ENCODE measurements at regions not wholly inside any gene's neighbourhood (a gene's known extent, or its start where the extent isn't known, plus 50 kb on each side); places are given as distances from the start of the nearest gene placed in this dataset.

DNA sequence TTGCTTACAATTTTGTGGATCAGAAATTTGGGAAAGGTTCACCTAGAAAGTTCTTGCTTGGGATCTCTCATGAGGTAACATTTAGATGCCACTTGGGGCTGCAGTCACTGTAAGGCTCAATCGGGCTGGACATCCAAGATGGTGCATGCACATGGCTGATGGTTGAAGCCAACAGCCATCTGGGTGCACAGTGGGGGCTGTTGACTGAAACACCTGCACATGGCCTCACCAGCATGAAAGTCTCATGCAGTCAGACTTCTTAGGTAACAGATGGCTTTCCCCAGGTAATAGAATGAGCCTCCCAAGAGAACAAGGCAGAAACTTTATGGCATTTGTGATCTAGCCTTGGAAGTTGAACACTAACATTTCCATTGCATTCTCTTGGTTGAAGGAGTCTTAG lies 740.7 kb upstream of the AUTS2 start:
- Mint-ChIP-seq H3K36me3 (no peaks in the 10 kb centered on the region), H3K27ac (no peak overlapping the region), H3K9me3 (peaks cover 3 to 14% of the 10 kb centered on the region in 2 donors), H3K27me3 (ENCODE audit: low read depth in 2 of 2) (no peaks in the 10 kb centered on the region), H3K4me3 (no peak overlapping the region), H3K4me1 (no peaks in the 10 kb centered on the region)
- Histone ChIP-seq H3K4me1 (ENCODE audit: control insufficient read depth, insufficient read depth, low read length) (no peaks in the 10 kb centered on the region), H3K36me3 (ENCODE audit: control insufficient read depth, insufficient read depth, low read length) (no peaks in the 10 kb centered on the region), H3K4me3 (ENCODE audit: low read length) (no peak overlapping the region), H3K9me3 (ENCODE audit: control insufficient read depth, insufficient read depth, low read length) (peaks cover 2% of the 10 kb centered on the region), H3K27ac (ENCODE audit: low read length) (no peak overlapping the region), H3K27me3 (ENCODE audit: control insufficient read depth, insufficient read depth, low read length) (no peaks in the 10 kb centered on the region)
- ATAC-seq (no peak), DNase-seq (no peak)
- 86% methylated on average over 1 of the region's 1 CpG for WGBS (ENCODE audit: insufficient coverage)
- intact Hi-C loops (cut with micrococcal nuclease), result no loop called here
- TF ChIP-seq, protein P1, sequence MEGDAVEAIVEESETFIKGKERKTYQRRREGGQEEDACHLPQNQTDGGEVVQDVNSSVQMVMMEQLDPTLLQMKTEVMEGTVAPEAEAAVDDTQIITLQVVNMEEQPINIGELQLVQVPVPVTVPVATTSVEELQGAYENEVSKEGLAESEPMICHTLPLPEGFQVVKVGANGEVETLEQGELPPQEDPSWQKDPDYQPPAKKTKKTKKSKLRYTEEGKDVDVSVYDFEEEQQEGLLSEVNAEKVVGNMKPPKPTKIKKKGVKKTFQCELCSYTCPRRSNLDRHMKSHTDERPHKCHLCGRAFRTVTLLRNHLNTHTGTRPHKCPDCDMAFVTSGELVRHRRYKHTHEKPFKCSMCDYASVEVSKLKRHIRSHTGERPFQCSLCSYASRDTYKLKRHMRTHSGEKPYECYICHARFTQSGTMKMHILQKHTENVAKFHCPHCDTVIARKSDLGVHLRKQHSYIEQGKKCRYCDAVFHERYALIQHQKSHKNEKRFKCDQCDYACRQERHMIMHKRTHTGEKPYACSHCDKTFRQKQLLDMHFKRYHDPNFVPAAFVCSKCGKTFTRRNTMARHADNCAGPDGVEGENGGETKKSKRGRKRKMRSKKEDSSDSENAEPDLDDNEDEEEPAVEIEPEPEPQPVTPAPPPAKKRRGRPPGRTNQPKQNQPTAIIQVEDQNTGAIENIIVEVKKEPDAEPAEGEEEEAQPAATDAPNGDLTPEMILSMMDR (IDR thresholded peaks at IDR 0.05), result no peak

DNA sequence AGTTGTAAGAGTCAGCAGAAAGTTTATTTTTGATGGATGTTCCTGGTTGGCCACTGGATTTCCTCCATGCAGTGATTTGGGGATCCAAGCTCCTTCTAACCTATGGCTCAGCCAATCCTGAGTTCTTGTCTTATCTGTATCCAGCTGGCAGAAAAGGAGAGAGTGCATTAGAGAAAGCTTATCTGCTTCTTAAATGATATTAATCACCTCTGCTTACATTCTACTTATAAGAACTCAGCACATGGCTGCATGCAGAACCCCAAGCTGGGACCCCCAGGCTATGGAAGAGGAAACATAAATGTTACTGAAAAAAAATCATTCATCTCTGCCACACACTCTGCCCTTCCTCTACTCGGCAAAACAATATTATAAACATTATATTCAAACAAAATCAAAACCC lies 739.8 kb upstream of the AUTS2 start:
- H3K4me3 ChIP-seq (ENCODE audit: low read length), result no peak overlapping the region
- H3K27ac ChIP-seq (ENCODE audit: low read length), result no peak overlapping the region
- no peaks in the 10 kb centered on the region for H3K4me1 ChIP-seq (ENCODE audit: control insufficient read depth, insufficient read depth, low read length)
- intact Hi-C loops (cut with micrococcal nuclease), result no loop called here
- peaks cover 2% of the 10 kb centered on the region for H3K9me3 ChIP-seq (ENCODE audit: control insufficient read depth, insufficient read depth, low read length)
- H3K4me3 Mint-ChIP-seq, result no peak overlapping the region
- H3K4me1 Mint-ChIP-seq, result no peaks in the 10 kb centered on the region
- no peaks in the 10 kb centered on the region for H3K36me3 Mint-ChIP-seq
- no peaks in the 10 kb centered on the region for H3K36me3 ChIP-seq (ENCODE audit: control insufficient read depth, insufficient read depth, low read length)
- WGBS (ENCODE audit: insufficient coverage), result 67% methylated on average over 1 of the region's 1 CpG
- H3K27me3 ChIP-seq (ENCODE audit: control insufficient read depth, insufficient read depth, low read length), result no peaks in the 10 kb centered on the region
- peaks cover 3 to 14% of the 10 kb centered on the region in 2 donors for H3K9me3 Mint-ChIP-seq
- no peak overlapping the region for H3K27ac Mint-ChIP-seq
- no peaks in the 10 kb centered on the region for H3K27me3 Mint-ChIP-seq (ENCODE audit: low read depth in 2 of 2)
- no peak for DNase-seq
- TF ChIP-seq, protein P1 (IDR thresholded peaks at IDR 0.05), result no peak
- ATAC-seq, result no peak

DNA sequence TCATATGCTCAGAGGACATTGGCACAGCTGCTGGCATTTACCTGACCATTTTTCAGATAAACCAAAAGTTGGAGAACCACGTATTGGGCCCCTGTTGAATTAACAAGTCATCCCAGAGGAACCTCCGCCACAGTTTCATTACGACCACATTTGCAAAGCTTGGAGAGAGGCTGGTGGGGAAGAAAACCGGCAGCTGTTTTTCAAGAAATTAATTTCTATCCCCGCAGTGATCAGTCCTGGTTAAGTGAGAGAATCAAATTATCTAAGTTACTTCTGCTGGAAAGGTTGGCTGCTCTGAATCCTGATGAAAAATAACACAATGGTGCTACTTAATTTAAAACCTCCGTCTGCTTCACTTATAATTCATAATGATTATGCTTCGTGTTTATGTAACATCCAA lies 737.1 kb upstream of the AUTS2 start:
- no peaks in the 10 kb centered on the region for H3K4me1 Mint-ChIP-seq
- H3K27ac Mint-ChIP-seq, result no peak overlapping the region

DNA sequence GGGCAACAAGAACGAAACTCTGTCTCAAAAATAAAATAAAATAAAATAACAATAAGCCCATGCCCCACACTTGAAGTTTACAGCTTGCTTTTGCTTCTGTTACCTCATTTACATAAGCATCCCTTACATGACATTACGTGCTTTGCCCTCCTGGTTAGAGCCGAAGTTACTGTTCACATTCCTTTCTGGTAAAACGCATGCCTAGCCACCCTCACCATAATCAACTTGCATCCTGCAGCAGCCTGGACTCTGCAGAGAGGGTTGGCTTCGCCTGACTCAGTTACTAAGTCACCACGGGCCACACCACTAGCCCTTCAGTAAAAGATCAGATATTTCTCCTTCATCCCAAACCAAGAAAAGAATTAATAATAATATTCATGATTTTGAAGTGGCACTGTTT lies 736.0 kb upstream of the AUTS2 start:
- 78% methylated on average over 6 of the region's 6 CpGs for WGBS (ENCODE audit: insufficient coverage)
- no peaks in the 10 kb centered on the region for H3K36me3 ChIP-seq (ENCODE audit: control insufficient read depth, insufficient read depth, low read length)
- peaks cover 2% of the 10 kb centered on the region for H3K9me3 ChIP-seq (ENCODE audit: control insufficient read depth, insufficient read depth, low read length)
- Mint-ChIP-seq H3K9me3 (peaks cover 0 to 3% of the 10 kb centered on the region in 2 donors), H3K36me3 (no peaks in the 10 kb centered on the region), H3K27me3 (ENCODE audit: low read depth in 2 of 2) (no peaks in the 10 kb centered on the region), H3K27ac (no peak overlapping the region), H3K4me1 (no peaks in the 10 kb centered on the region), H3K4me3 (no peak overlapping the region)
- no peak for ATAC-seq
- no peak for DNase-seq
- no peaks in the 10 kb centered on the region for H3K4me1 ChIP-seq (ENCODE audit: control insufficient read depth, insufficient read depth, low read length)
- intact Hi-C loops (cut with micrococcal nuclease), result no loop called here
- no peak overlapping the region for H3K27ac ChIP-seq (ENCODE audit: low read length)
- H3K4me3 ChIP-seq (ENCODE audit: low read length), result no peak overlapping the region
- H3K27me3 ChIP-seq (ENCODE audit: control insufficient read depth, insufficient read depth, low read length), result no peaks in the 10 kb centered on the region
- TF ChIP-seq, protein P1 (IDR thresholded peaks at IDR 0.05), result no peak

More for the DNA sequence above, 737.1 kb upstream of the AUTS2 start:
- intact Hi-C loops (cut with micrococcal nuclease), result no loop called here
- Histone ChIP-seq H3K4me3 (ENCODE audit: low read length) (no peak overlapping the region), H3K9me3 (ENCODE audit: control insufficient read depth, insufficient read depth, low read length) (peaks cover 2% of the 10 kb centered on the region), H3K27ac (ENCODE audit: low read length) (no peak overlapping the region), H3K4me1 (ENCODE audit: control insufficient read depth, insufficient read depth, low read length) (no peaks in the 10 kb centered on the region), H3K27me3 (ENCODE audit: control insufficient read depth, insufficient read depth, low read length) (no peaks in the 10 kb centered on the region), H3K36me3 (ENCODE audit: control insufficient read depth, insufficient read depth, low read length) (no peaks in the 10 kb centered on the region)
- TF ChIP-seq, protein P1 (IDR thresholded peaks at IDR 0.05), result no peak
- ATAC-seq (no peak), DNase-seq (no peak)
- Mint-ChIP-seq H3K27me3 (ENCODE audit: low read depth in 2 of 2) (no peaks in the 10 kb centered on the region), H3K9me3 (peaks cover 0 to 7% of the 10 kb centered on the region in 2 donors), H3K36me3 (no peaks in the 10 kb centered on the region), H3K4me3 (no peak overlapping the region)
- WGBS (ENCODE audit: insufficient coverage), result 90% methylated on average over 7 of the region's 7 CpGs

All from natural killer cell (primary cell).